HG03439 (cell line): ENCODE measurements at regions not wholly inside any gene's neighbourhood (a gene's known extent, or its start where the extent isn't known, plus 50 kb on each side); places are given as distances from the start of the nearest gene placed in this dataset.
"Not testable (repeated sequence)": the region's sequence is repeated elsewhere in the genome, so short reads cannot be mapped to it uniquely, and the experiment has no call there.

Experiments
- ATAC-seq: cut with Tn5 transposase; IDR thresholded peaks from one replicate; pipeline ENCODE4 v1.9.1; 2021; ENCODE audit warnings: mild to moderate bottlenecking, moderate library complexity; ENCODE audit not compliant: unreplicated experiment

DNA sequence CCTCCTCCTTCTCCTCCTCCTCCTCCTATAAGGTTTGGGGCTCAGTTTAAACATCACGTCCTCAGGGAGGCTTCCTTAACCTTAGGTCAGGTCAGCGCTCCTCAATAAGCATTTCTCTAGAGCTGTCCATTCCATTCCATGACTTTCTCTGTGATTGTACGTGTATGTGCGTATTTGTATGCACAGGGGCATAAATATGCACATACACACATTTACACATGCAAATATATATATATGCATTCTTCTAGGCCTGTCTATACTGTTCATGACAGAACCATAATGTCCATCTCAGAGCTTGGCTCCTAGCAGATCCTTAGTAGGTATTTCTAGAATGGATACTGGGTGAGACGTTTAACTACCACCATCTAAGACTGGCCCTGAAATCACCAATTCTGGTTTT, 258.6 kb downstream of the STIM2 start:
- ATAC-seq, result no peak

DNA sequence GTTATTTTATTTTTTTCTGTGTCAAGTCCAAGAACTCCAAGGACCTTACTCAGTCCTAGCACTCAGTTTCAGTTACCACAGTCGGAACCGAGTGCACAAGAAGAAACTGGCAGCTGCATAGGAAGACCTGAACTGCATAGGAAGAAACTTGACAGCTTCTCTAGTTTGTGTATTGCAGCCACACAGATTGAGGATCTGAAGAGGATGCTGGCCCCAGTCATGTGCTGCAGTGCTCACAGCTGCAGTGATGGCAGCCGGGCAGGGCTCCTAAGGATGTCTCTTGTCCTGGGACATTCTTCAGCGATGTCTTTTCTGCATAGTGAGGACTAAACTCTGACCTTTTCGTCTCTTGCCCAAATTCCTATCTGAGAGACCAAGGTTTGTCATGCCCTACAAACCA, 261.2 kb downstream of the STIM2 start:
- ATAC-seq, result no peak

- ATAC-seq, result no peak
These were observed 262.6 kb downstream of the STIM2 start for GRCh38 chr4:27123123-27123768.

DNA sequence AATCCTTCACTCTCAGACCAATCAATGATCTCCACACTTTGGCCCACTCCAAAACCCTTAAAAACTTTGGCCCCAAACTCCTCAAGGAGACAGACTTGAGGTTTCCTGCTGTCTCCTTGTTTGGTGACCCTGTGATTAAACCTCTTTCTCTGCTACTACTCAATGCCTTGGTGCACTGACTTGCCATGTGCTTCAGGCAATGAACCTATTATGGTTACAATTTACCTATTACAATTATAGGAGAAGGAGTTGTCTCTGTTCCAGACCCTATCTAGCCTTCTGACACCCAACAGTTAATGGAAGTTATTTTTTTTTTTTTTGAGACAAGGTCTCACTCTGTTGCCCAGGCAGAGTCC, 263.1 kb downstream of the STIM2 start:
- ATAC-seq, result no peak

GRCh38 chr4:27126895-27127294, 266.3 kb downstream of the STIM2 start:
- ATAC-seq, result not testable (repeated sequence)

DNA sequence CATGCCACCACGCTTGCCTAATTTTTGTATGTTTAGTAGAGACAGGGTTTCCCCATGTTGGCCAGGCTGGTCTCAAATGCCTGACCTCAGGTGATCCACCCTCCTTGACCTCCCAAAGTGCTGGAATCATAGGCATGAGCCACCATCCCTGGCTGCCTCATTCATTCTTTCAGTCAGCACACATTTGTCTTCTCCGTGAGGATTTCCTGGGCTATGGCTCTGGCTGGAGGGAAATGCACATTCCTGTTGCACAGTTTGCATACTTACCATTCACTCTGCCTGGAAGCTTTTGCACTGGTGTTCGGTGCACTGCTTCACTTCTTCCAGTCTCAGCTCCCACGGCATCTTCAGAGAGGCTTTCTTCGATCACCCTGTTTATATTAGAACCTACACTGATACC, 267.8 kb downstream of the STIM2 start:
- ATAC-seq, result no peak

DNA sequence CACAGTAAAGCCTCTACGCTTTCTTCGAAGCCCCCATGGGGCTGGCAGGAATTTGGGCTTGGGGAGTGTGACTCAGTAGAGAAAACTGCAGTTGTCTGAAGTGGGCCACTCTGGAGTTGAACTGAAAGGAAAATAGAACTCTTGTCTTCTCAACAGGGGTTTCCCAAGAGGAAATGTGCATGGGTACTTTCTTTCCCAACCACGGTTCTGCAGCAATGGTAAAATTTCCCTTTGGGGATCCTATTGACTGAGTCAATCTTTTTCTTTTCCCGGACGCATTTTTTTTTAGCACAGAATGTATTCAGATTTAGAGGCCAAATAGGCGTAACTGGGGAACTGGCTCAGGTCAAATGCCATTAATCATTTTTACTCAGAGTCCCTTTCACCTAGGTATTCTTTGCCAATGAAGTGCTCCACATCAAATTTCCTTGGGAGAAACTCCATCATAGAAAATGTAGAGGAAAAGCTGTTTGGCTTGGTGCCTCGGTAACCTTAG, 269.3 kb downstream of the STIM2 start:
- no peak for ATAC-seq

- ATAC-seq, result no peak
These were observed 271.9 kb downstream of the STIM2 start for GRCh38 chr4:27132497-27132896.

DNA sequence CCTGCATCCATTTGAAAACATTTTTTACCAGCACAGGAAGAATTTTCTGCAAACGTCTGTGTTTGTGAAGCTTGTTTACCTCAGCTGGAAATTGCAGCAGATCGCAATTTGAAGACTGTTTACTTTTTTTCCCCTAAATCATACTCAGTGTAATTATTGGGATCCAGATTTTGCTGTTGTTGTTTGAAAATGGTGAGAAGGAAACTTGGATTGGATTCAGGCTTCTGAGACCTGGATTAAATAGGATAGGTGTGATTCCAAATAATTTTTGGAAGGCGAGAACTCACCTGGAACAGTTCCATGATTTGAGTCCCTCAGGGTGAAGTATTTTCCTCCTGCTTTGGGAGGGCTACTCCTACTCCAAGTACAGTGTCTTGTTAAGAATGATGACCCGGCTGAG, 279.8 kb downstream of the STIM2 start:
- ATAC-seq, result no peak

- ATAC-seq, result no peak
These were observed 280.9 kb downstream of the STIM2 start for GRCh38 chr4:27141530-27141929.

DNA sequence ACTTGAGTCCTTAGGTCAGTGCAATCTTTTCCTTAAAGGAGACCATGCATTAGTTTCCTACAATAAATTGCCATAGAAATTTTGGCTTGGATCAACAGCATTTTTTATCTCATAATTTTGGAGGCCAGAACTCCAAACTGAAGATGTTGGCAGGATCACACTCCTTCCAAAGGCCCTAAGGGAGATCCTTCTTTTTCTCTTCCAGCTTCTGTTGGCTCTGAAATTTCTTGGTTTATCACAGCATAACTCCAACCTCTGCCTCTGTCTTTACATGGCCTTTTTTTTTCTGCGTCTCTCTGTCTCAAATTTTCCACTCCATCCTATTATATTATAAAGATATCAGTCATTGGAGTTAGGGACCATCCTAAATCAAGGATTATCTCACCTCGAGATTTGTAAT, 282.2 kb downstream of the STIM2 start:
- ATAC-seq, result no peak

GRCh38 chr4:27145597-27145996, 285.0 kb downstream of the STIM2 start:
- no peak for ATAC-seq

DNA sequence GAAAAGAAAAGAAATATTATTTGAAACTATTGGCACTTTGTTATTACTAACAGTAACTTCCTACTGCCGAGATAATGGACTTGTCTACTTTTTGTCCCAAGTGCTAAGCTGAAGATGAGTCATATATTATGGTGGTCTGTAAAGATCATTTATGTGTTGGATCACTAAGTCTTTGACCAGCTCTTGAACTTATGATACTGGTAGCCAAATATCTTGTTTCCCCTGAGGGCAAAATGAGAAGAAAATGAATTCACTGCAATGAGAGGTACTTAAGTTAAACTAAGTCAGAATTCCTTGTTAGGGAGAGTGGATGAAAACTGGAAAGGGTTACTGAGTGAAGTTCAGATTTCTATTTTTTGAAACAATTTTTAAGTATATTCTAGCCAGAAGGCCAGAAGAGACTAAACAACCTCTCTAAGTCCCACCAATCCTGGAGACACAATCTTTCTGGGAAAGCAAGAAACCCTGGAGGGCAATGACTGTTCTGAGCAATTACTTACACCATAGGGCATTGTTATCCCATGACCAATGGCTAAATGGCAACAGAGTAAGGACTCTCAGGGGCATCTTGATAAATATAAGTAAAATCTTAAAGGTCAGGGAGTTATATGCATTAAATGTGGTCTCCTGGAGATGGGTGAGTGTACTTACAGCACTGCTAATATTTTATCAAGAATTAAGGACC, 287.7 kb downstream of the STIM2 start:
- ATAC-seq, result no peak

DNA sequence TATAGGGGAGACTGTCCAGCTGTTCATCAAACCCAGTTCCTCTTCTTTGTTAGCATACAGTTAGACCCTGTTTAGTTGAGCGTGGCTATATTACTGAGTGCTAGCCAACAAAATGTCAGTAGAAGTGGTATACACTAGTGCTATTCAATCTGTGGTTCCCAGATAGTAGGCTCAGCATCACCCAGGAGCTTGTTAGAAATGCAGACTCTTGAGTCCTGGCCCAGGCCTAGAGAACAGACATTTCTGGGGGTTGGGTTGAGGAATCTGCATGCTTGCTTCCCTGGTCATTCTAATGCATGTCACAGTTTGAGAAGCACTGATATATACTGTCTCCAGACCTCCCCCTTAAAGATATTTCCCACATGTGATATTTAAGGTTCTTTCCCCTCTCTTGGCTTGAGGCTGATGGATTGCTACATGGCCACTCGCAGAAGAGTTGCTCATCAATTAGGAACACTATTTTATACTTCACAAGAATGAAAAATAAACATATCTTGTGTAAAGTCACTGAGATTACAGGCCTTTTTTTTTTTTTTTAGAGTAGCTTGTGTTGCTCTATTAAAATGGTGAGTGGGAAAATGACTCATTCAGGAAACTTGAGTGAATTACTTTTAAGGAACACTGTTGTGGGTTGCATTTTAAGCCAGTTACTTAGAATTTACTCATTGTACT, 289.0 kb downstream of the STIM2 start:
- ATAC-seq, result no peak

DNA sequence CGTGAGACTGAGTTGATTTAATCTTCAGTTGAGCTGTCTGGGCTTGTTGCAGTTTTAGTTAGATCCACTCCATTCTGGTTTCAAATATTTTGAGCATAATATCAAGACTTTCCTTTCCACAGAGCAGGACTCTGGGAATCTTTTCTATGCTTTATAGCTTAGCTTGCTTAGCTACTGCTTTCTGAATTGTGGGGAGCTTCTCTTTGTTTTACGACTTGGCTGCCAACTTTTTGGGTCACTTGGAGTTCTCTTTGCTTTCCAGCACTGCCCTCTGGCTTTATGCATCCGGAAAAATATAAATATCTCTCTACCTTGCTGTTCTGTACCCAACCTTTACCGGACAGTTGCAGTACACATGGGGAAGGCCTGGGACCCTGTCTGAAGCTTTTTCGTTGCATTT, 292.1 kb downstream of the STIM2 start:
- no peak for ATAC-seq

DNA sequence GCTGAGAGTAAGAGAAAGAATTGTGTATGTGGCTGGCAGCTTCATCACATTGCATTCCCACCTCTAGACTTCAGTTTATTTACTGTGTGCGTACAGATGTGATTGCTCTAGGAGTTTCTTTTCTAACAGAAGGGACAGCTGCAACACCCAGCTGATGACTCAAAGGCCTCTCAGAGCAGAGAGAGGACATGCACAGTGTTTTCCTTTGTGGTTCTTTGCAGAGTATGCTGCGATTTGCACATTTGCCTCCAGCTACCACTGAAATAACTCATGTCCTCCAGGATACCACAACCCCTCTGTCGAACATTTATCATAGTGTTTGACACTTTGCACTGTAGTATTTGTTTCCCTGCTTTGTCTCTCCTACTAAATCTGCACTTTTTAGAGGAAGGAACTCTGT, 294.1 kb downstream of the STIM2 start:
- ATAC-seq, result no peak

DNA sequence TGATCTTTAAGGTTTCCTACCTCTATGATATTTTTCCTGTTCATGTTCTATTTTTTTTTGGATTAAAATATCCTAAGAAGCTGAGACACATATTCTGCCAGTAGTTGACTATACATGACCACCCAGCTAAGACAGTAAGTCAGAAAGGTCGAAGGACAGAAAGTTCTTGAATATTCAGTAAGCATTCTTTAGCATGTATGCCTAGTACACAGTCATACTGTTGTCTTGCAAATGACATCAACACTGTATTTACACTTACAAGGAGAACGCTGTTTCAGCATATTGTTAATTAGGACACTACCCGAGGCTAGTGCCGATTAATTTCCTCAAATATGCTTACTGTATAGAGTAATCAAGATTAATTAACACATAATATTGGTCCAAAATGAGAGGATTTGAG, 300.6 kb downstream of the STIM2 start:
- no peak for ATAC-seq

DNA sequence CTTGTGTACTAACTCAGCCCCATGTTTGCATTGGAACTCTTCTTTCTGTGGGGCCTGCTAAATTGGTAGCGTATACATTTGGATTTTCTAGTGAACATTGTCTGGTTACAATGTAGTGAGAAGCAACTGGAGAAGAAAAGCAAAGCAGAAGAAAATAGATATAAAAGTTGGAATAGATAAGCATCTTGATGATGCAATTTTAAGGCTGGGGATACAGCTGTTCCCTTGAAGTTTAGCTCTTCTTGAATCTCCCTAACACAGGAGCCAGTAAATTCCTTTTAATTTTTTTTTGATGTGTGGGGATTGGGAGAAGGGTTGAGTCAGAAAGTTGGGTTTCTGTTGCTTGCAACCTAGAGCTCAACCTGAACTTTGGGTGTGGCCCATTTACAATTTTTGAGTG, 308.1 kb downstream of the STIM2 start:
- ATAC-seq, result no peak

DNA sequence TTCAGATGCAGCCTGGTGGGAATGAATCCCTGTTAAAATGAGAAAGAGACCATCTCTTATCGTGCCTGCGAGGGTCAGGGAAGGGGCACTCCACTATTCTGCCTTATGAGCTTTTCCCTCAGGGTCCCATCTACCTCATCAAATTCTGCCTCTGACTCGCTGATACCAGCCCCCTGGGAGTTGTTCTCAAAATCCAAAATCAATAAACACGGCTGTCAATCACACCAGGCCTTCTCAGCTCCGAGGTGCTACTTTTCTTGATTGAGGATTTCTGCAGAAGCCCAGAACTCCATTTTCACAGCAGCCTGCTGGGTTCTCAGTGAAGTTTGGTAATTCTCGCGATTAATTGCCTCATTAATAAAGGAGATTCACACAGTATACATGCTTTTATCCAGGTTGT, 312.6 kb downstream of the STIM2 start:
- no peak for ATAC-seq

DNA sequence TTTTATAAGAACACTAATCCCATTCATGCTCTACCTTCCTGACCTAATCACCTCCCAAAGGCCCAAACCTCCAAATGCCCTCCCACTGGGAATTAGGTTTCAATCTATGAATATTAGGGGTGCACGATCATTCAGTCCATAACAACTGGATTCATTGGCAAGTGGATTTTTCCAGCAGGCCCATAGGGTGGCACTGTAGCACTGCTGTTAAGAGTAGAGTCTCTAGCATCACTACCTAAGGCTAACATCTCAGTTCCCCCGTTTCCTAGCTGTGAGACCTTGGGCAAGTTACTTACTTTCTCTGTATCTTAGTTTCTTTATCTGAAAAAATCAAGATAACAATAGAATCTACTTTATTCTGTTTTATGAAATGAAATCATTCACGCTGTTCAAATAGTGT, 315.8 kb downstream of the STIM2 start:
- ATAC-seq, result no peak

- ATAC-seq, result no peak
These were observed 316.2 kb downstream of the STIM2 start for GRCh38 chr4:27176881-27177280.

DNA sequence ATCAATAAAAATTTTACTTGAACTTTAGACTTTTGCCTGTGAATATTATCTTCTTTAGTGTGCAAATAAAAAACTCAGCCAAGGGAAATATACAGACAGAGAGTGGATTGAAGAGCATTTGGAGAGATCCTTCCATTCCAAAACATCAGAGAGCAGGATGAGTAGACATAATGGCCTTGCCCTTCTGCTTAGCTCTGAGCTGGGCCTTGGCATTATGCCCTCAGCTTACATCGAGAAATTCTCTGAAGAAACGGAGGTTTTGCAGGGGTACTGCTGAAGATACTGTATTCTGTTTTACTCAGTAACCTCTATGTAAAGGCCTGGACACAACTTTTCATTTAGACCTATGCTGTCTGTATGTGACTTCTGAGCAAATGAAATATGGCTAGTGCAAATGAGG, 317.4 kb downstream of the STIM2 start:
- ATAC-seq, result no peak
